ENCODE measurements at regions not wholly inside any gene's neighbourhood (a gene's known extent, or its start where the extent isn't known, plus 50 kb on each side); places are given as distances from the start of the nearest gene placed in this dataset.

DNA sequence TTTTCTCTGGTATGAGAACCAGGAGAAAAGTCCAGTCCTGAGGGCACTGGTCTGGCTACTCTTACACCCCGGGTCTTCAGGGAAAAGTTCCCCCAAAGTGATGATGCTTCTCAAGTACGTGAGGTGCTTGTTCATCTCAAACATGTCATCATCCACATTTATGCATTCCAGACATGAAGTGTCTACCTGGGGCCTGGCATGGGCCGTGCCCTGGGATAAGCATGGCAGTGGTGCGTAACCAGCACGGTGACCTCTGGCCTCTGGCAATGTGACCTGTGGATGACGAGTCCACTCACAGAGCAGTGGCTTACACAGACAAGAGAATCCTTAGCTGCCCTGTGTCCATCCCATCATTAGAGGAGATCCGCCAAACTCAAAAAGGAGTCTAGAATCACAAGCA is 74.8 kb upstream of the LGALSL start:
- no peaks in the 10 kb centered on the region for H3K27me3 Mint-ChIP-seq
- no peaks in the 10 kb centered on the region for H3K36me3 Mint-ChIP-seq (ENCODE audit: insufficient read depth)
- no peak for DNase-seq (ENCODE audit: low spot score, unreplicated experiment)
- TF ChIP-seq, protein P1, sequence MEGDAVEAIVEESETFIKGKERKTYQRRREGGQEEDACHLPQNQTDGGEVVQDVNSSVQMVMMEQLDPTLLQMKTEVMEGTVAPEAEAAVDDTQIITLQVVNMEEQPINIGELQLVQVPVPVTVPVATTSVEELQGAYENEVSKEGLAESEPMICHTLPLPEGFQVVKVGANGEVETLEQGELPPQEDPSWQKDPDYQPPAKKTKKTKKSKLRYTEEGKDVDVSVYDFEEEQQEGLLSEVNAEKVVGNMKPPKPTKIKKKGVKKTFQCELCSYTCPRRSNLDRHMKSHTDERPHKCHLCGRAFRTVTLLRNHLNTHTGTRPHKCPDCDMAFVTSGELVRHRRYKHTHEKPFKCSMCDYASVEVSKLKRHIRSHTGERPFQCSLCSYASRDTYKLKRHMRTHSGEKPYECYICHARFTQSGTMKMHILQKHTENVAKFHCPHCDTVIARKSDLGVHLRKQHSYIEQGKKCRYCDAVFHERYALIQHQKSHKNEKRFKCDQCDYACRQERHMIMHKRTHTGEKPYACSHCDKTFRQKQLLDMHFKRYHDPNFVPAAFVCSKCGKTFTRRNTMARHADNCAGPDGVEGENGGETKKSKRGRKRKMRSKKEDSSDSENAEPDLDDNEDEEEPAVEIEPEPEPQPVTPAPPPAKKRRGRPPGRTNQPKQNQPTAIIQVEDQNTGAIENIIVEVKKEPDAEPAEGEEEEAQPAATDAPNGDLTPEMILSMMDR (IDR thresholded peaks at IDR 0.05; ENCODE audit: unreplicated experiment), result no peak
- no peak overlapping the region for H3K27ac Mint-ChIP-seq
- no peaks in the 10 kb centered on the region for H3K4me1 Mint-ChIP-seq (ENCODE audit: low read depth)
- no peaks in the 10 kb centered on the region for H3K9me3 Mint-ChIP-seq (ENCODE audit: low read depth)
- H3K4me3 Mint-ChIP-seq (ENCODE audit: low read depth), result no peak overlapping the region

DNA sequence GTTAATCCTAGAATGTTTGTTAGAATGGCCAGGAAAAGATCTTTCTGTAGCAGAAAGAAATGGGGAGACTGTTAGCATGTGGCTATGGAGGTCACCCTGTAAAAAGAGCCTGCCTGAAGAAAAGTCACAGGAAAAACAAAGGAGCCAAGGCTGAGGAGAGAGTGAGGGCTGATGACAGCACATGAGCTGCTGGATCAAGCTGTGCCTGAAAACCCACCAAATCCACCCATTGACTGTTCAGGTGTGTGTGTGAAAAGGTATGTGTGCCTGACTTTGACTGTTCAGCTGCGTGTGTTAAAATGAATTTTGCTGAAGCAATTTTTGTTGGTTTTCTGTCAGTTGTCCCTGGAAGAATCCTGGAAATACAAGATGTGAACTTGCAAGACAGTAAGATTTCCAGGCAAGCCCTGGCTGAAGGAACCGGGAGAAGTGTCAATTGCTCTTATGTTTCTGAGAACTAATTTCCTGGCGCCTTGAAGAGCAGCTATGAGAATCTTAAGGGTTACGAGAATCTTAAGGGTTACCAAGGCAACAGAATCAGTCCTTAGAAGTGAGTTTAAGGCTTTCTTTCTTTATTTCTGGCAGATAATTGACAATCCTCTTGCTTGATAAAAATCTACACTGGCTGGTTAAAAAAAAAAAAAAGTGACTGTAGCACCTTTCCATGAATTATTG is 73.0 kb upstream of the LGALSL start:
- Mint-ChIP-seq H3K9me3 (ENCODE audit: low read depth) (no peaks in the 10 kb centered on the region), H3K4me1 (ENCODE audit: low read depth) (no peaks in the 10 kb centered on the region), H3K4me3 (ENCODE audit: low read depth) (no peak overlapping the region), H3K36me3 (ENCODE audit: insufficient read depth) (no peaks in the 10 kb centered on the region), H3K27me3 (no peaks in the 10 kb centered on the region), H3K27ac (no peak overlapping the region)
- no peak for DNase-seq (ENCODE audit: low spot score, unreplicated experiment)
- TF ChIP-seq, protein P1 (IDR thresholded peaks at IDR 0.05; ENCODE audit: unreplicated experiment), result no peak

DNA sequence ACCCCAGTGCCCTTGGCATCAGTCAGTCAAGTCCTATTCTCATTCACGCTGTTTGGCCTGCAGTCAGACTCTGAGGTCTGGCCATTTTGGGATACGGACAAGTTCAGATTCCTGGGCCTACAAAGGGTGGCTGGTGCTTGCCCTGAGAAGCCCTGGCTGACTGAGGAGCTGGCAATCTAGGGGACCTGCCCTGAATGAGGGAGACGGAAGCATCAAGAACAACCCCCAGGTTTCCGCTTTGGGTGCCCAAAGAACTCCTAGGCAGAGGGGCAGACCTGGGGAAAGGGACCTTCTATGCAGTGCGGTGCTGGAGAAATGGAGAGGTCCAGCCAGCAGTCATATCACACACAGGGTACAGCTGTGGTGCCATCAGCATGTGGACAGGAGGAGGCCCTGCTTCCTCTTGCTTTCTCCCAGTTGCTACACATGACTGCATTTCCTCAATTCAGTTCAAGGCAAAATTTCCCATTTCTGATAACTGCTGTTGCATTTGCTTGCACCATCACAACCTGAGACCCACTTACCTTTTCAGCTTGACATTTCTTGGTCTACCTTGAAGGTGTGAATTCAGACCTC is 70.9 kb upstream of the LGALSL start:
- TF ChIP-seq, protein P1 (IDR thresholded peaks at IDR 0.05; ENCODE audit: unreplicated experiment), result no peak

DNA sequence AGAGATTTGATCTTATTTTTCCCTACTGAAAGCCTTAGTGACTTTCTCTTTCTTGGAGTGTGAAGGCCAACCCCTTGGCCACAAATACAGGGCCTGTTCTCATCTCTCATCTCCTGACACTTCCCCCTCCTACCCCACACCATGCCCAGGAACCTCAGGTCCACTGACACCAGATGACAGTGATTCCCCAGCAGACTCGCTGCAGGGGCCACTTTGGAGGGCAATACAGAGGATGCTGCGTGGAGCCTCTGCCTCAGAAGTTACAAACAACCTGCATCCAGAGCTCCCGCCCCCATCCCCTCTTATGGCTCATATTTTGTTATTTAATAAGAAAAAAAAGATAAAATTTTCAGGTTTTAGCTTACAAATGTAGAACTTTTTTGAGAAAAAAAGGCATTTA is 70.1 kb upstream of the LGALSL start:
- Mint-ChIP-seq H3K27me3 (no peaks in the 10 kb centered on the region), H3K4me3 (ENCODE audit: low read depth) (no peak overlapping the region), H3K27ac (no peak overlapping the region), H3K4me1 (ENCODE audit: low read depth) (peaks cover 3% of the 10 kb centered on the region), H3K9me3 (ENCODE audit: low read depth) (peaks cover 3% of the 10 kb centered on the region), H3K36me3 (ENCODE audit: insufficient read depth) (no peaks in the 10 kb centered on the region)
- no peak for DNase-seq (ENCODE audit: low spot score, unreplicated experiment)
- TF ChIP-seq, protein P1 (IDR thresholded peaks at IDR 0.05; ENCODE audit: unreplicated experiment), result no peak

More for the DNA sequence above, 70.9 kb upstream of the LGALSL start:
- DNase-seq (ENCODE audit: low spot score, unreplicated experiment), result no peak
- Mint-ChIP-seq H3K4me3 (ENCODE audit: low read depth) (no peak overlapping the region), H3K27me3 (no peaks in the 10 kb centered on the region), H3K36me3 (ENCODE audit: insufficient read depth) (no peaks in the 10 kb centered on the region), H3K27ac (no peak overlapping the region), H3K4me1 (ENCODE audit: low read depth) (peaks cover 3% of the 10 kb centered on the region), H3K9me3 (ENCODE audit: low read depth) (peaks cover 3% of the 10 kb centered on the region)

- DNase-seq (ENCODE audit: low spot score, unreplicated experiment), result no peak
- Mint-ChIP-seq H3K4me1 (ENCODE audit: low read depth) (peaks cover 3% of the 10 kb centered on the region), H3K27me3 (no peaks in the 10 kb centered on the region), H3K36me3 (ENCODE audit: insufficient read depth) (peaks cover 1% of the 10 kb centered on the region), H3K4me3 (ENCODE audit: low read depth) (no peak overlapping the region), H3K27ac (no peak overlapping the region), H3K9me3 (ENCODE audit: low read depth) (peaks cover 15% of the 10 kb centered on the region)
- TF ChIP-seq, protein P1 (IDR thresholded peaks at IDR 0.05; ENCODE audit: unreplicated experiment), result no peak
Measured at GRCh38 chr2:64386676-64387075, 67.3 kb upstream of the LGALSL start.
